ENCODE measurements at regions not wholly inside any gene's neighbourhood (a gene's known extent, or its start where the extent isn't known, plus 50 kb on each side); places are given as distances from the start of the nearest gene placed in this dataset.

DNA sequence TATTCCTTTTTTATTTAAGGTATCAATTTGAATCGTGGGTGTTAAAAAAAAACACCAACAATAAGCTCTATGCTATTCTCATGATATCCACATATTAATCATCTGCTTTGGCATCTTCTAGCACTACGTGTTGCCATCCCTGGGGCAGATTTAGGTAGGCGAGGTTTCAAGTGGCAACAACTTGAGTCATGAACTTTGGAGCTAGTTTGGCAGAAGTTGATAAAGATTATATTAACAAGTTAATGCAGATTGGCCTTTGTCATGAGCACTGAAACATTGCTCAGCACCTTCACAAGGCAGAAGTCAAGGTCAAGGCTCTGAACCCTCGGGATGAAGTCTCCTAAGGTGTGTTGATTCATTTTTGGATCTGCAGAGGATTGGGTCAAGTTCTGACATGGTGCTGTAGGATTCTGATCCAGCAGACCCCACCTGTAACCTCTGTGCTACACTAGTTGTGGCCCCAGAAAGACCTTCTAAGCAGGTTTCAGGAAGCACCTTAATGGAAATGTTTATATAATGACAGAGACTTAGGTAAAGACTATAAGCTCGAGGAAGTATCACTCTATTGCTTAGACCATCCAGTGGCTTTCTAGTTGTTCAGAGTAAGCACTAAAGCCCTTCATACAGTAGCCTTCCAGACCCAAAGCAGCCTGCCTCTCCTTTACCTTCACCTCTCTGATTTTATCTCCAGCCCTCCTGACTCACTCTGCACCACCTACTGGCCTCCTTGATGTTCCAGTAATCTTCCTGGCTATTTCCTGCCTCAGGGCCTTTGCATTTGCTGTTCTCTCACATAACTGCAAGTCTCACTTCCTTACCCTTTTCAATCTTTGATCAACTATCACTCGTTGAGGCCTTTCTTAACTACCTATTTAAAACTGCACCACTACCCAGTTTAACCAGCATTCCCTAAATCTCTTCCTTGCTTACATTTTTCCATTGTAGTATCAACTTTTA lies 117.0 kb upstream of the SLC4A4 start:
- Histone ChIP-seq H3K4me1 (ENCODE audit: control insufficient read depth, insufficient read depth, low read length) (no peaks in the 10 kb centered on the region), H3K27me3 (ENCODE audit: control insufficient read depth, insufficient read depth, low read length) (no peaks in the 10 kb centered on the region), H3K36me3 (ENCODE audit: control insufficient read depth, insufficient read depth, low read length) (no peaks in the 10 kb centered on the region), H3K9me3 (replicated peaks; ENCODE audit: control insufficient read depth, low read depth, low read length) (no peaks in the 10 kb centered on the region), H3K4me3 (ENCODE audit: low read length) (no peak overlapping the region), H3K27ac (ENCODE audit: low read length) (no peak overlapping the region)
- 75% methylated on average over 4 of the region's 6 CpGs for WGBS (ENCODE audit: insufficient coverage)
- DNase-seq = no peak

GRCh38 chr4:71222661-71223060 lies 116.2 kb upstream of the SLC4A4 start:
- no peaks in the 10 kb centered on the region for H3K27me3 ChIP-seq (ENCODE audit: control insufficient read depth, insufficient read depth, low read length)
- no peaks in the 10 kb centered on the region for H3K4me1 ChIP-seq (ENCODE audit: control insufficient read depth, insufficient read depth, low read length)
- no peaks in the 10 kb centered on the region for H3K36me3 ChIP-seq (ENCODE audit: control insufficient read depth, insufficient read depth, low read length)
- no peak for DNase-seq
- no peaks in the 10 kb centered on the region for H3K9me3 ChIP-seq (replicated peaks; ENCODE audit: control insufficient read depth, low read depth, low read length)
- H3K27ac ChIP-seq (ENCODE audit: low read length) = no peak overlapping the region
- H3K4me3 ChIP-seq (ENCODE audit: low read length) = no peak overlapping the region
- WGBS (ENCODE audit: insufficient coverage) = 79% methylated on average over 2 of the region's 2 CpGs

DNA sequence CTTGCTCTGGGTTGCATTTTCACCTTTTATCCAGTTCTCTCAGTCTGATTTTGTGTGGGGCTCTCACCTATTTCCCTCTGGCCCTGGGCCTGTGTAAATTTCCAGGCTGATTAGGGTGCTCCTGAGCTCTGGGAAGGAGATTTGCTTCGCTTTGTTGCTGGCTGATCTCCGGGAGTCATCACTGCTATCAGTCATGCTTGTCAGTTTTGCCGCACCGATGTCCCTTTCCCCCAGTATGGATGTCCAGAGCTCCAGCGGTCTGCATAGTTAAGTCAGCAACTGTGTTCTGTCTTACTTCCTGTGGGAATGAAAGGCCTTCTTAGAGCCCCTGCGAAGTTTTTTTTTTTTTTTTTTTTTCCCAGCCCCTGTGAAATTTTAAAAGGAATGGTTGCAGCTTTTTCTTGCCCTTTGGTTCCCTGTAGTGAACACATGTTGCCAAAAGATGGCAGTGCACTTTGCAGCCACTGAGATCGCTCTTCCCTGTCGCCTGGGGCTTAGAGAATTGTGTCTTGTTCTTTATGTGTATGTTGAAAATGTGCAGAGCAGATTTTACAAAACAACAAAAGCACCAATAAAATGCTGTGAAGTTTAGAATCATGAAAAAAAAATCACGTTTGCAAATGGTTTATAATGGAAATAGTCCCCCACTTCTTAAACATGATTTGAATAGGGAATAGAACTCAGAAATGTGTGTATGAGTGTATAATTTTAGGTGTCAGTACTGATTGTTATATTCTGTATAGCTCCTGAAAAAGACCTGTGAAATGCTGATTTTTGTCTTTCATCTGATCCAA lies 109.1 kb upstream of the SLC4A4 start:
- WGBS (ENCODE audit: insufficient coverage) = 20% methylated on average over 1 of the region's 9 CpGs
- no peaks in the 10 kb centered on the region for H3K36me3 ChIP-seq (ENCODE audit: control insufficient read depth, insufficient read depth, low read length)
- no peaks in the 10 kb centered on the region for H3K9me3 ChIP-seq (replicated peaks; ENCODE audit: control insufficient read depth, low read depth, low read length)
- peaks cover 29% of the 10 kb centered on the region for H3K4me1 ChIP-seq (ENCODE audit: control insufficient read depth, insufficient read depth, low read length)
- peak; percentile 76 for DNase-seq
- no peak overlapping the region for H3K4me3 ChIP-seq (ENCODE audit: low read length)
- no peaks in the 10 kb centered on the region for H3K27me3 ChIP-seq (ENCODE audit: control insufficient read depth, insufficient read depth, low read length)
- H3K27ac ChIP-seq (ENCODE audit: low read length) = peak overlapping the region; percentile 77

DNA sequence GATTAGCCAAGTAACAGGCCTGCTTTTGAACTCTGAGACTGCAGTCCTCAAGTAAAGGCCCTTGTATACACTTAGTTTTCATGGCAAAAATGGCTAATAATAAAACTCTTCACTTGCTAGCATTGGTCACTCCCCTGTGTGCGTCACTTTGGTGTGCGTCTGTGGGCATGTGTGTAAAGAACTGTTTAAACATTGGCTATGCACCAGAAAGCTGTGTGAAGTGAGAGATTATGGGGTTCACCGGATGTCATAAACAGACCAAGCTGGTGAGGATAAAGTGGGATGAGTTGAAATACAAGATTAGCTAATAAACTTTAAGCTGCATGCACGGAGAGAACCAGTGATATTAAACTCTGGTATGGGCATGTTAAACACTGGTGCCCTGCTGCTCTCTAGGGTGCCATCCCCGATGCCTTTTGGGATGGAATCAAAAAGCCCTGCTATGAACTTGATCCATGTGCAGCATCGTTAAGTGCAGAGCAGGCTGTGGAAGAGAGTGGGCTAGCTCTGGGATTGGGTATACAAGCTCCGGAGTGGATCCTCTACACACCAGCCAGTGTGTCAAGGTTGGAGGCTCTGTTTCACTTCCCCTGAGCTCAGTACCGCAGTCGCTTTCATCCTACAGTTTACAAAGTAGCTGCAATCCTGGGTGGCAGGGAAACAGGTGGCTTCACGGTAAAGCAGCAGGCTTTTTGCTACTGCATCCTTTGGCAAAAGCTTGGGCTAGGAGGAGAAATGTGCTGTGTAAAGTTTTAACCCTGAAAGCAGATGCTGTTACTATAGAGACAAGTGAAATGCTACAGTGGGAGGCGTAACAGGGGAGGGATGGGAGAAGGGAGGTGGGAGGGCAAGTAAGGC lies 108.3 kb upstream of the SLC4A4 start:
- no peak for DNase-seq
- Histone ChIP-seq H3K9me3 (replicated peaks; ENCODE audit: control insufficient read depth, low read depth, low read length) (no peaks in the 10 kb centered on the region), H3K4me1 (ENCODE audit: control insufficient read depth, insufficient read depth, low read length) (peaks cover 29% of the 10 kb centered on the region), H3K27me3 (ENCODE audit: control insufficient read depth, insufficient read depth, low read length) (no peaks in the 10 kb centered on the region), H3K27ac (ENCODE audit: low read length) (peak overlapping the region; percentile 77), H3K4me3 (ENCODE audit: low read length) (no peak overlapping the region), H3K36me3 (ENCODE audit: control insufficient read depth, insufficient read depth, low read length) (no peaks in the 10 kb centered on the region)
- WGBS (ENCODE audit: insufficient coverage) = 47% methylated on average over 7 of the region's 11 CpGs

GRCh38 chr4:71231129-71232055 lies 107.4 kb upstream of the SLC4A4 start:
- 63% methylated on average over 10 of the region's 14 CpGs for WGBS (ENCODE audit: insufficient coverage)
- H3K9me3 ChIP-seq (replicated peaks; ENCODE audit: control insufficient read depth, low read depth, low read length) = no peaks in the 10 kb centered on the region
- H3K4me1 ChIP-seq (ENCODE audit: control insufficient read depth, insufficient read depth, low read length) = peaks cover 36% of the 10 kb centered on the region
- H3K36me3 ChIP-seq (ENCODE audit: control insufficient read depth, insufficient read depth, low read length) = no peaks in the 10 kb centered on the region
- peak; percentile 92 for DNase-seq
- H3K4me3 ChIP-seq (ENCODE audit: low read length) = no peak overlapping the region
- no peaks in the 10 kb centered on the region for H3K27me3 ChIP-seq (ENCODE audit: control insufficient read depth, insufficient read depth, low read length)
- H3K27ac ChIP-seq (ENCODE audit: low read length) = peak overlapping the region; percentile 87

DNA sequence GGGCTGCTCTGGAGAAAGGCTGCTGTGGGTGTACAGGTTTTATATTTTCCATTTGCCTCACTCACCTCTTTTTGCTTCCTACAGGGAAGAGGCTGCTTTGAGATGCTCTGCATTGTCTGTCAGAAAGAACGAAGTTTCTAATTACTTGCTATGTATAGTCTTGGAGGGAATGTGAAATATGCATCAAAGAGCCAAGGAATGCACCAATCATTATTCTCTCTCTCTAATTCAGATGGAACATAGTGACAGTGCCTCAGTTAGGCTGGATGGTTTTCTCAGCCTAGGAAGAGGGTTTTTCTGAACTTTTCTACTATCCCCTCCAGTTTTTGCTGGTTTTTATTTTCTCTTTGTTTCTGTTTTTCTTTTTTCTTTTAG lies 106.8 kb upstream of the SLC4A4 start:
- peak; percentile 16 for DNase-seq
- WGBS (ENCODE audit: insufficient coverage) = no CpG with 5 or more reads among the region's 1 CpG
- H3K36me3 ChIP-seq (ENCODE audit: control insufficient read depth, insufficient read depth, low read length) = no peaks in the 10 kb centered on the region
- H3K27me3 ChIP-seq (ENCODE audit: control insufficient read depth, insufficient read depth, low read length) = no peaks in the 10 kb centered on the region
- H3K4me1 ChIP-seq (ENCODE audit: control insufficient read depth, insufficient read depth, low read length) = peaks cover 37% of the 10 kb centered on the region
- H3K4me3 ChIP-seq (ENCODE audit: low read length) = no peak overlapping the region
- no peaks in the 10 kb centered on the region for H3K9me3 ChIP-seq (replicated peaks; ENCODE audit: control insufficient read depth, low read depth, low read length)
- peak overlapping the region; percentile 87 for H3K27ac ChIP-seq (ENCODE audit: low read length)

- peaks cover 37% of the 10 kb centered on the region for H3K4me1 ChIP-seq (ENCODE audit: control insufficient read depth, insufficient read depth, low read length)
- no peak for DNase-seq
- no CpG with 5 or more reads among the region's 1 CpG for WGBS (ENCODE audit: insufficient coverage)
- no peaks in the 10 kb centered on the region for H3K36me3 ChIP-seq (ENCODE audit: control insufficient read depth, insufficient read depth, low read length)
- H3K27ac ChIP-seq (ENCODE audit: low read length) = no peak overlapping the region
- no peak overlapping the region for H3K4me3 ChIP-seq (ENCODE audit: low read length)
- H3K27me3 ChIP-seq (ENCODE audit: control insufficient read depth, insufficient read depth, low read length) = no peaks in the 10 kb centered on the region
- H3K9me3 ChIP-seq (replicated peaks; ENCODE audit: control insufficient read depth, low read depth, low read length) = no peaks in the 10 kb centered on the region
Measured at GRCh38 chr4:71232846-71233245, 106.0 kb upstream of the SLC4A4 start.

DNA sequence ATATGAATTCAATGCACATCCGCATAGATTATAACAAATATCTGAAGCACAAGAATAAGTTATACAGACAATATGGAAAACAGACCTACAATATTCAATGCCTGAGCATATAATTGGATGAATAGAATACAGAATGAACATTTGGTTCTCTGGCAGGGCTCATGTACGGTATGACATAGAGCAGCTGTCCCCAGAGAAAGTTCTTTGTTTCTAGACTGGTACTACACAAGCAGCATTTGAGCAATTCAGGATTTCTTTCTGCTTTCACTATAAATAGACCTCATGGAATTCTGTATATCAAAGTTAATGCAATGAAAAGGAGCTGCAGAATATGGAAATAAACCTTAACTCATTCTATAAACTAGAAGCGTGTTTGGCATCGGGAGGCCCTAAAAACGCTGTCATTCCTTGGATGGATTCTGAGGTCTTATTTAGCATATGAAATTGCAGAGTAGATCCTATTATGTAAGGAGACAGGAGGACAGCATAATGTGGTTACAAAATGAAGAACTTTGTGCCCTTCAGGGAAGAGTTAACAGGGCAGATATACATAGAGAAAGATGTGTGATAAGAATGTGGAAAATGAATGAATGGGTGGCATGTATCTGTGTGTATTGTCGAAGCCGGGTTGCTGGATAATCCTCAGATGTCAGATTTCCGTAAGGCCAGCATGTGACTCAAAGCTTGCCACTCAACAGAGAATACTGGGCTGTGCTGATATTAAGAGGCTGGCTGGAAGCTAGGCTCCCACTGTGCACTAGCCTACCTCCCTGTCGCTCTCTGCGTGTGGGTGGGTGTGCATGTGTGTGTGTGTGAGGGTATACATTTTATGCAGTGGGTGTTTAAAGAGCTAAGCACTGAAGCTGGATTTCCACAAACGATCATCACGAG lies 103.3 kb upstream of the SLC4A4 start:
- DNase-seq = peak; percentile 40
- H3K27ac ChIP-seq (ENCODE audit: low read length) = peak overlapping the region; percentile 74
- H3K36me3 ChIP-seq (ENCODE audit: control insufficient read depth, insufficient read depth, low read length) = no peaks in the 10 kb centered on the region
- H3K9me3 ChIP-seq (replicated peaks; ENCODE audit: control insufficient read depth, low read depth, low read length) = no peaks in the 10 kb centered on the region
- H3K4me1 ChIP-seq (ENCODE audit: control insufficient read depth, insufficient read depth, low read length) = peaks cover 29% of the 10 kb centered on the region
- H3K27me3 ChIP-seq (ENCODE audit: control insufficient read depth, insufficient read depth, low read length) = no peaks in the 10 kb centered on the region
- 83% methylated on average over 2 of the region's 12 CpGs for WGBS (ENCODE audit: insufficient coverage)
- no peak overlapping the region for H3K4me3 ChIP-seq (ENCODE audit: low read length)

Measured in muscle of leg (tissue), 3 donors.